RWPE2 (cell line): ENCODE measurements at regions not wholly inside any gene's neighbourhood (a gene's known extent, or its start where the extent isn't known, plus 50 kb on each side); places are given as distances from the start of the nearest gene placed in this dataset.

Experiments
- ATAC-seq: fragments of 200-7000 bp; cut with Tn5 transposase; 3 replicates; pipeline ENCODE4 v1.9.1; 2021; ENCODE audit warnings: low read depth
- DNase-seq: peaks from one replicate; pipeline ENCODE4 v3.0.0-alpha.2; 2020; ENCODE audit warnings: low spot score
- H3K27ac ChIP-seq: fragments of 450-650 bp; 2 replicates; pipeline ENCODE4 v1.5.1; 2017; ENCODE audit warnings: mild to moderate bottlenecking; ENCODE audit not compliant: poor library complexity, severe bottlenecking
- H3K27me3 ChIP-seq: fragments of 250-450 bp; sonication (Bioruptor Pico); 2 replicates; pipeline ENCODE4 v1.5.1; 2021; ENCODE audit warnings: mild to moderate bottlenecking, moderate library complexity; ENCODE audit not compliant: insufficient read depth, poor library complexity, severe bottlenecking
- H3K36me3 ChIP-seq: fragments of 250-450 bp; sonication (Bioruptor Pico); 2 replicates; pipeline ENCODE4 v1.5.1; 2020; ENCODE audit warnings: low read depth, mild to moderate bottlenecking, moderate library complexity
- H3K4me1 ChIP-seq: fragments of 250-450 bp; sonication (Bioruptor Pico); 2 replicates; pipeline ENCODE4 v1.5.1; 2021; ENCODE audit warnings: mild to moderate bottlenecking, moderate library complexity; ENCODE audit not compliant: insufficient read depth, poor library complexity, severe bottlenecking
- H3K4me3 ChIP-seq: fragments of 250-450 bp; sonication (Bioruptor Pico); 2 replicates; pipeline ENCODE4 v1.5.1; 2021; ENCODE audit warnings: mild to moderate bottlenecking, moderate library complexity; ENCODE audit not compliant: severe bottlenecking
- H3K9me3 ChIP-seq: fragments of 250-450 bp; sonication (Bioruptor Pico); 2 replicates; pipeline ENCODE4 v1.5.1; 2021; ENCODE audit warnings: mild to moderate bottlenecking, moderate library complexity; ENCODE audit not compliant: severe bottlenecking
- TF ChIP-seq, protein P1 (sequence below): fragments of 450-650 bp; IDR thresholded peaks from one replicate; pipeline ENCODE4 v1.5.1; 2017; ENCODE audit warnings: mild to moderate bottlenecking, moderate library complexity; ENCODE audit not compliant: poor library complexity, severe bottlenecking

DNA sequence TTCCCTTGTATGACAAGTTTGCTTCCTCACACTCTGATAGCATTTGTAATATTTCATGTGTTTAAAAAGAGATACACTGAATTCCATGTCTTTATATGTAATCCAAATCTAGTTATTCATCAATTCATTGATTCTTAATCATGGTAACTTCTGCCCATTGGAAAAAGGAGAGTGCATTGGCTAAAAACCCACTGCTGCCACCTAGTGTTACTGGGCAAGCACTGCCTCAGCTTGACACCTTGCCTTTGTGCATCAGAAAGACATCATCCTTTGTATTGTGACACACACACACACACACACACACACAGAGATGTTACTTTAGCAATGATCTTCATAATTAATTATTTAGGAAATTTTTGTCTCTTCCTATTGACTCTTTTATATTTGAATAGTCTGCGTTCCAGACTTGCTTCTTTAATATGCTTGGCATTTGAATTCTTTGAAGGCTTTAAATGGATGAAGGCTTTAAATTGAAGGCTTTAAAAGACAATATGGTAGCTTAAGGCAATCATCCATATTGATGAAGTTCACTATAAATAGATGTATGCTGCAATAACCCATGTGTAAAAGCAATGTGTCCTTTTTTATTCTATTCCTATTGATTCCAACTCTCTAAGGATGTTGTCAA lies 414.2 kb upstream of the CHST9 start:
- H3K4me1 ChIP-seq, result no peaks in the 10 kb centered on the region
- ATAC-seq (no peak), DNase-seq (no peak)
- no peak overlapping the region for H3K4me3 ChIP-seq
- no peaks in the 10 kb centered on the region for H3K9me3 ChIP-seq
- no peak overlapping the region for H3K27ac ChIP-seq
- H3K27me3 ChIP-seq, result no peaks in the 10 kb centered on the region
- H3K36me3 ChIP-seq, result no peaks in the 10 kb centered on the region
- TF ChIP-seq, protein P1, sequence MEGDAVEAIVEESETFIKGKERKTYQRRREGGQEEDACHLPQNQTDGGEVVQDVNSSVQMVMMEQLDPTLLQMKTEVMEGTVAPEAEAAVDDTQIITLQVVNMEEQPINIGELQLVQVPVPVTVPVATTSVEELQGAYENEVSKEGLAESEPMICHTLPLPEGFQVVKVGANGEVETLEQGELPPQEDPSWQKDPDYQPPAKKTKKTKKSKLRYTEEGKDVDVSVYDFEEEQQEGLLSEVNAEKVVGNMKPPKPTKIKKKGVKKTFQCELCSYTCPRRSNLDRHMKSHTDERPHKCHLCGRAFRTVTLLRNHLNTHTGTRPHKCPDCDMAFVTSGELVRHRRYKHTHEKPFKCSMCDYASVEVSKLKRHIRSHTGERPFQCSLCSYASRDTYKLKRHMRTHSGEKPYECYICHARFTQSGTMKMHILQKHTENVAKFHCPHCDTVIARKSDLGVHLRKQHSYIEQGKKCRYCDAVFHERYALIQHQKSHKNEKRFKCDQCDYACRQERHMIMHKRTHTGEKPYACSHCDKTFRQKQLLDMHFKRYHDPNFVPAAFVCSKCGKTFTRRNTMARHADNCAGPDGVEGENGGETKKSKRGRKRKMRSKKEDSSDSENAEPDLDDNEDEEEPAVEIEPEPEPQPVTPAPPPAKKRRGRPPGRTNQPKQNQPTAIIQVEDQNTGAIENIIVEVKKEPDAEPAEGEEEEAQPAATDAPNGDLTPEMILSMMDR, result peak; percentile 92

DNA sequence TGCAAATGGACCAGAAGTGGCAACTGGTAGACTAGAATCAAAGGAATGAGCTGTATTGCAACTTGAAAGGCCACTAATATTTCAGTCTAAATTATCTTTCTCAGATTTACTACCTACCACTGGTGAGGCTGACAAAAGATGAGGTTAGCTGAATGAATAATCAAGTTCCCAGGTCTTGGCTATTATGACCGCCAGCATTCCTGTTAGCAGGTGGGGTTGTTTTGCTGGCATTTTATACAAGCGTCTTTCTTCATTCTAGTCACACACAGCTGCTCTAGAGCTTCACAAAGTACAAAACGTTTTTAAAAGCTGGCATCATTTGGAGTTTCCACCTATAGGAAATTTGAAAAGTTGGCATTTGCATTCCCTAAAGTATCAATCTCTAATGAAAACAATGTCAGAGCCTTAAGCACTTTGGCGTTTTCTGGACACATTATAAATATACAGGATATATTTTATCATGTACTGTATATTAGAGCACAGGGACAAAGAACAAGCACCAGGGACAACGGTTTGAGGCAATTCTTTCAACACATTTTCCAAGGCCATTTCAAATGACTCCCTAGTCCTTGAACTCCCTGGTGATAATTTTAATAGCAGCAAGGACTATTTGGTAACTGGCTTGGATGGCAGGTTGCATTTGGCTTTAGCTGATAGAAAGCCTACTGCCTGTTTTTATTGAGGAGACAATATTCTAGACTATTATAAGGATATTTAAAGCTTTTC lies 410.2 kb upstream of the CHST9 start:
- TF ChIP-seq, protein P1, result no peak
- DNase-seq (no peak), ATAC-seq (no peak)
- no peak overlapping the region for H3K4me3 ChIP-seq
- no peaks in the 10 kb centered on the region for H3K27me3 ChIP-seq
- no peaks in the 10 kb centered on the region for H3K4me1 ChIP-seq
- no peaks in the 10 kb centered on the region for H3K36me3 ChIP-seq
- H3K27ac ChIP-seq, result no peak overlapping the region
- no peaks in the 10 kb centered on the region for H3K9me3 ChIP-seq

DNA sequence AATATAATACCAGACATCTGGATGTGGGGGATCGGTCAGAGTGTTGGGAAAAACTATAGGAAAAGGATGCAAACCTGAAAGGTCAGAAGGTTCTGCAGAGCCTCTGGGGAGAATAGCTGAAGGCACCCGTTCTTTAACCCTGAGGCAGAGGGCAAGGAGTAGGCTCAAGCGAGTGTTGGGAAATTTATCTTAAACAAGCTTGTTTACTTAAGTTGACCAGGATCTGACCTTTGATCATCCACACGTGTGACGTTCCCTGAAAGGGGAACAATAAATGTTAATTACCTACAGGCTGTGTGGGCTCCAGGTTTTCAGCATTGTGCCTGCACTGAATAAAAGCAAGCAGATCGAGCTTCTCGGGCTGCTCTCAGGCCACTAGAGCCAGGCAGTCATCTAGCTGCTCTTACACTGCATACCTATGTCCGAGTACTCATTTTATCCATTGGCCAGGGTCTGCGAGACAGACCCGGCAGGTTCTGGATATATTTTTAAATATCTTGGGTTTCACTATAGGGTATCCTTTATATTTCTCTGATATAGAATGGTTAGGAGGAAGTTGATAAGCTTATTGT lies 400.6 kb upstream of the CHST9 start:
- no peak overlapping the region for H3K27ac ChIP-seq
- H3K4me1 ChIP-seq, result no peaks in the 10 kb centered on the region
- H3K9me3 ChIP-seq, result no peaks in the 10 kb centered on the region
- no peak for DNase-seq
- H3K36me3 ChIP-seq, result no peaks in the 10 kb centered on the region
- no peak for ATAC-seq
- TF ChIP-seq, protein P1, result no peak
- no peak overlapping the region for H3K4me3 ChIP-seq
- no peaks in the 10 kb centered on the region for H3K27me3 ChIP-seq

DNA sequence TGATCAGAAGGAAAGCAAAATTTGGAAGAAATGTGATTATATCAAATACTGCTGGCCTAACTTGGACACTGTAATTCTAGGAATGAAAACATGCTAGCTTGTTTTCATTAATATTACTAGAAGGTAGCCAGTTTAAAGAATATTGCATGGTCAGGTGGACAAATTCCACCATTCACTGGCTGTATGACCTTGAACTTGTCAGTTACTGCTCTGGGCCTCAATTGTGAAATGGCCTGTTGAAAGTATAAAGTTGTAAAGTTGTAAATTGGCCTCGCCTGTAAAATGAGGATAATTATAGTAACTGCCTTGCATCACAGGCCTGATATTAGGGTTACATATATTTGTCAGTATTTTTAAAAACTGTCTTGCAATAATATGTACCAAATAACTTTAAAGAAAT lies 398.4 kb upstream of the CHST9 start:
- ATAC-seq (no peak), DNase-seq (no peak)
- H3K4me3 ChIP-seq, result no peak overlapping the region
- TF ChIP-seq, protein P1, result no peak
- no peaks in the 10 kb centered on the region for H3K9me3 ChIP-seq
- H3K27ac ChIP-seq, result no peak overlapping the region
- H3K36me3 ChIP-seq, result no peaks in the 10 kb centered on the region
- H3K4me1 ChIP-seq, result no peaks in the 10 kb centered on the region
- no peaks in the 10 kb centered on the region for H3K27me3 ChIP-seq
